ENCODE measurements at regions not wholly inside any gene's neighbourhood (a gene's known extent, or its start where the extent isn't known, plus 50 kb on each side); places are given as distances from the start of the nearest gene placed in this dataset.

- Mint-ChIP-seq H3K36me3 (ENCODE audit: low read depth, unreplicated experiment) (no peaks in the 10 kb centered on the region), H3K27ac (ENCODE audit: unreplicated experiment) (no peak overlapping the region), H3K4me3 (ENCODE audit: unreplicated experiment) (no peak overlapping the region), H3K9me3 (ENCODE audit: unreplicated experiment) (peaks cover 11% of the 10 kb centered on the region), H3K4me1 (ENCODE audit: unreplicated experiment) (no peaks in the 10 kb centered on the region), H3K27me3 (ENCODE audit: unreplicated experiment) (no peaks in the 10 kb centered on the region)
- TF ChIP-seq CTCF (IDR thresholded peaks at IDR 0.05; ENCODE audit: unreplicated experiment), result no peak
- no peak for DNase-seq (ENCODE audit: low spot score)
Observed at GRCh38 chr15:47136236-47136635, 581.1 kb upstream of the SEMA6D start.

- Mint-ChIP-seq H3K27ac (ENCODE audit: unreplicated experiment) (no peak overlapping the region), H3K27me3 (ENCODE audit: unreplicated experiment) (no peaks in the 10 kb centered on the region)
- no peak for TF ChIP-seq CTCF (IDR thresholded peaks at IDR 0.05; ENCODE audit: unreplicated experiment)
Observed at GRCh38 chr15:47139965-47140364, 577.3 kb upstream of the SEMA6D start.

GRCh38 chr15:47157827-47158226, 559.5 kb upstream of the SEMA6D start:
- H3K9me3 Mint-ChIP-seq (ENCODE audit: unreplicated experiment), result peaks cover 2% of the 10 kb centered on the region
- no peak overlapping the region for H3K4me3 Mint-ChIP-seq (ENCODE audit: unreplicated experiment)
- DNase-seq (ENCODE audit: low spot score), result no peak
- H3K27ac Mint-ChIP-seq (ENCODE audit: unreplicated experiment), result no peak overlapping the region
- H3K4me1 Mint-ChIP-seq (ENCODE audit: unreplicated experiment), result no peaks in the 10 kb centered on the region
- no peaks in the 10 kb centered on the region for H3K36me3 Mint-ChIP-seq (ENCODE audit: low read depth, unreplicated experiment)
- TF ChIP-seq CTCF (IDR thresholded peaks at IDR 0.05; ENCODE audit: unreplicated experiment), result no peak
- H3K27me3 Mint-ChIP-seq (ENCODE audit: unreplicated experiment), result no peaks in the 10 kb centered on the region

More at GRCh38 chr15:47139965-47140364, 577.3 kb upstream of the SEMA6D start:
- Mint-ChIP-seq H3K4me1 (ENCODE audit: unreplicated experiment) (no peaks in the 10 kb centered on the region), H3K4me3 (ENCODE audit: unreplicated experiment) (no peak overlapping the region), H3K9me3 (ENCODE audit: unreplicated experiment) (peaks cover 9% of the 10 kb centered on the region), H3K36me3 (ENCODE audit: low read depth, unreplicated experiment) (peaks cover 4% of the 10 kb centered on the region)
- no peak for DNase-seq (ENCODE audit: low spot score)

GRCh38 chr15:47158573-47158972, 558.7 kb upstream of the SEMA6D start:
- peaks cover 4% of the 10 kb centered on the region for H3K9me3 Mint-ChIP-seq (ENCODE audit: unreplicated experiment)
- no peaks in the 10 kb centered on the region for H3K27me3 Mint-ChIP-seq (ENCODE audit: unreplicated experiment)
- no peaks in the 10 kb centered on the region for H3K36me3 Mint-ChIP-seq (ENCODE audit: low read depth, unreplicated experiment)
- no peaks in the 10 kb centered on the region for H3K4me1 Mint-ChIP-seq (ENCODE audit: unreplicated experiment)
- no peak for DNase-seq (ENCODE audit: low spot score)
- H3K27ac Mint-ChIP-seq (ENCODE audit: unreplicated experiment), result no peak overlapping the region
- TF ChIP-seq CTCF (IDR thresholded peaks at IDR 0.05; ENCODE audit: unreplicated experiment), result no peak
- no peak overlapping the region for H3K4me3 Mint-ChIP-seq (ENCODE audit: unreplicated experiment)

- DNase-seq (ENCODE audit: low spot score), result no peak
- H3K27ac Mint-ChIP-seq (ENCODE audit: unreplicated experiment), result no peak overlapping the region
- no peaks in the 10 kb centered on the region for H3K4me1 Mint-ChIP-seq (ENCODE audit: unreplicated experiment)
- H3K9me3 Mint-ChIP-seq (ENCODE audit: unreplicated experiment), result no peaks in the 10 kb centered on the region
- no peak overlapping the region for H3K4me3 Mint-ChIP-seq (ENCODE audit: unreplicated experiment)
- H3K36me3 Mint-ChIP-seq (ENCODE audit: low read depth, unreplicated experiment), result no peaks in the 10 kb centered on the region
- H3K27me3 Mint-ChIP-seq (ENCODE audit: unreplicated experiment), result peaks cover 3% of the 10 kb centered on the region
- no peak for TF ChIP-seq CTCF (IDR thresholded peaks at IDR 0.05; ENCODE audit: unreplicated experiment)
Observed at GRCh38 chr15:47177177-47177576, 540.1 kb upstream of the SEMA6D start.

All from endothelial cell (in vitro differentiated cells).